PFSK-1 (cell line): ENCODE measurements at regions not wholly inside any gene's neighbourhood (a gene's known extent, or its start where the extent isn't known, plus 50 kb on each side); places are given as distances from the start of the nearest gene placed in this dataset.

ENCODE experiments used
- FOXP2 ChIP-seq: optimal IDR thresholded peaks from 2 replicates; pipeline ENCODE3; 2011; ENCODE audit warnings: borderline replicate concordance, control low read depth, inconsistent platforms; ENCODE audit not compliant: insufficient read depth; ENCODE audit errors: extremely low read length, extremely low read depth
- POLR2AphosphoS5 ChIP-seq: IDR thresholded peaks from 2 replicates; pipeline ENCODE4 v1.6.1; 2012; ENCODE audit warnings: low read depth, mild to moderate bottlenecking, control low read depth, low read length, moderate library complexity
- REST ChIP-seq, 2 experiments: IDR thresholded peaks; 2 replicates each; pipeline versions ENCODE4 v1.6.1 to v1.8.0; 2011 to 2012; ENCODE audit warnings: low read depth in 2 of 2, low read length in 2 of 2, control low read depth in 1 of 2, inconsistent platforms in 1 of 2, mild to moderate bottlenecking in 1 of 2, moderate library complexity in 1 of 2; ENCODE audit not compliant: insufficient read depth in 1 of 2
- SIN3A ChIP-seq: IDR thresholded peaks from 2 replicates; pipeline ENCODE4 v1.6.1; 2012; ENCODE audit warnings: mild to moderate bottlenecking, low read length, moderate library complexity, borderline replicate concordance; ENCODE audit not compliant: insufficient read depth
- TAF1 ChIP-seq: IDR thresholded peaks from 2 replicates; pipeline ENCODE4 v1.6.1; 2012; ENCODE audit warnings: low read length, control low read depth, borderline replicate concordance; ENCODE audit not compliant: insufficient read depth

GRCh38 chr2:196376984-196377877 is 205.9 kb upstream of the STK17B start:
- TF ChIP-seq POLR2AphosphoS5 (no peak), TAF1 (no peak), SIN3A (no peak), FOXP2 (no peak), REST (IDR thresholded peaks at IDR 0.05; ENCODE audit: insufficient read depth in 1 of 2, low read depth in 2 of 2, low read length in 2 of 2) (no peak)

GRCh38 chr2:196379600-196379999 is 208.2 kb upstream of the STK17B start:
- TF ChIP-seq REST (IDR thresholded peaks at IDR 0.05; ENCODE audit: insufficient read depth in 1 of 2, low read depth in 2 of 2, low read length in 2 of 2) (no peak), TAF1 (no peak), POLR2AphosphoS5 (no peak), FOXP2 (no peak), SIN3A (no peak)

DNA sequence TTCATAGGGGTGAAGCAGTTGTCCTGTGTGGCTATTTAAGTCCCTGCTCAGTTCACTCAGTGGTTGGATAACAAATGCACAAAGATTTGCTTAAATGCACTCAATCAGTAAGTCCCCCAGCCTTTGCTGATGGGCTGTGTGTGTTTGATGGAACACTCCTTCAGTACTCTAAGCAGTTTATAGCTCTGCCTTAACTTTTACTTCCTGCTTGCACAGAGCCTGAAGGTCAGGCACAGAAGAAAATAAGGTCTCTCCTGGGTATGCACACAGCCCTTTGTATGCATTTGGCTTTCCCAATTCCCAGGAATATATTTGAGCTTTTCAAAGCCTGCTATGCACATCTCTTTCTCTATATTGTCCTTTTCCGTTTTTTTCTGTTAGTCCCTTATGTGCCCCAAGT is 208.7 kb upstream of the STK17B start:
- no peak for TF ChIP-seq SIN3A
- TF ChIP-seq POLR2AphosphoS5 = no peak
- no peak for TF ChIP-seq FOXP2
- TF ChIP-seq REST (IDR thresholded peaks at IDR 0.05; ENCODE audit: insufficient read depth in 1 of 2, low read depth in 2 of 2, low read length in 2 of 2) = no peak
- TF ChIP-seq TAF1 = no peak

DNA sequence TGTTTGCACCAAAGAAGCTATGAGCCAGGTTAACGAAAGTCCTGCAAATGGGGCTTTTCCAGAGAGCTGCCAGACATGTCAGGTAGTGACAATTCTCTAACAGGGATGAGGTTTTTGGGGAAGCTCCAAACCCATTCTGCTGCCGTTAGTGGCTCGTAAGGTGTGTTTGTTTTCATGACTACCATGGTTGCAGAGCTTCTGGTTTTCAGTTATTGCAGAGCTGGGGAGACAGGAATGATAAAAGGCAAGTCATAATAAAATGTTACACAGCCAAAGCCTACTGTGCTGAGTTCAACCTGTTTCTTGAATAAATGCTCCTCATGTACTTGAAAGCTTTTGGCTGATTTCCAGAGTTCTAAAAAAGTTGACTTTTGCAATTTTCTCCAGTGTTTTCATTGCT is 209.2 kb upstream of the STK17B start:
- TF ChIP-seq TAF1 (no peak), SIN3A (no peak), REST (IDR thresholded peaks at IDR 0.05; ENCODE audit: insufficient read depth in 1 of 2, low read depth in 2 of 2, low read length in 2 of 2) (no peak), FOXP2 (no peak), POLR2AphosphoS5 (no peak)
